Psoas muscle (tissue), 7 donors: ENCODE measurements at regions not wholly inside any gene's neighbourhood (a gene's known extent, or its start where the extent isn't known, plus 50 kb on each side); places are given as distances from the start of the nearest gene placed in this dataset.

ENCODE experiments used
- ATAC-seq, 4 donors: fragments of 200-7000 bp; cut with Tn5 transposase; one replicate each; pipeline ENCODE4 v1.9.1; 2020; ENCODE audit warnings: moderate library complexity in 3 of 4, mild to moderate bottlenecking in 2 of 4
- DNase-seq, 2 donors: peaks; one replicate each; pipeline ENCODE4 v3.0.0-alpha.2; 2020
- H3K27ac ChIP-seq: fragments of 200-600 bp; one replicate; pipeline ENCODE4 v1.8.0; 2022
- H3K27me3 ChIP-seq, 3 donors: fragments of 200-600 bp in 1 of 3; one replicate each; pipeline versions ENCODE4 v1.6.1 to v1.8.0; 2013 to 2022; ENCODE audit warnings: low read length in 2 of 3, mild to moderate bottlenecking in 2 of 3, moderate library complexity in 1 of 3; ENCODE audit not compliant: insufficient read depth in 3 of 3
- H3K36me3 ChIP-seq, 2 donors: fragments of 200-600 bp in 1 of 2; one replicate each; pipeline versions ENCODE4 v1.6.1 to v1.8.0; 2013 to 2022; ENCODE audit warnings: low read depth in 1 of 2, mild to moderate bottlenecking in 1 of 2, moderate library complexity in 1 of 2; ENCODE audit not compliant: insufficient read depth in 1 of 2
- H3K4me1 ChIP-seq: fragments of 200-600 bp; one replicate; pipeline ENCODE4 v1.8.0; 2022
- H3K4me3 ChIP-seq: fragments of 200-600 bp; one replicate; pipeline ENCODE4 v1.8.0; 2022; ENCODE audit warnings: mild to moderate bottlenecking
- H3K9me3 ChIP-seq: fragments of 200-600 bp; one replicate; pipeline ENCODE4 v1.8.0; 2022
- CTCF ChIP-seq: fragments of 200-600 bp; IDR thresholded peaks from one replicate; pipeline ENCODE4 v1.8.0; 2022; ENCODE audit warnings: antibody characterized with exemption
- WGBS, 3 donors: extraction: QIAGEN DNeasy Blood & Tissue Kit; methylation state at CpG; one replicate each; pipeline versions ENCODE4 v1.1.6 to v1.1.7; 2013; 5-methylcytosine and 5-hydroxymethylcytosine counted together
- intact Hi-C, 2 donors: fragments of 100-400 bp; cut with DNase I; formaldehyde crosslinking; loops; one replicate each; pipeline versions ENCODE4 v1.11.0 to v1.14.2; 2022
- donor health status: healthy with polysubstance abuse.
- donor health status: DM: no; HTN: no; CAD: no; lungs with moderate emphysema.
- donor health status: Bipolar disorder and iron deficiency.
- donor health status: healthy.
- donor health status: DM: yes; HTN: yes; CAD: no.
- donor health status: DM: no; HTN: no; CAD: no.
- donor health status: DM: yes; HTN: yes; CAD: no.

GRCh38 chr3:135503065-135503759 is 462.3 kb upstream of the PPP2R3A start:
- intact Hi-C loops, result loop anchor here (5.0 to 10.0 kb wide), 3 partner anchors 88 to 706 kb away; partner anchors contain the start of gene EPHB1 (in 1 of the 2)
- ATAC-seq, result no peak
- TF ChIP-seq CTCF, result no peak
- Histone ChIP-seq H3K27ac (no peak overlapping the region), H3K4me3 (no peak overlapping the region), H3K36me3 (no peaks in the 10 kb centered on the region), H3K27me3 (no peaks in the 10 kb centered on the region), H3K9me3 (no peaks in the 10 kb centered on the region), H3K4me1 (no peaks in the 10 kb centered on the region)
- DNase-seq, result no peak
- 64 to 71% (median 71%) methylated on average over 11 of the region's 11 CpGs for WGBS, 3 donors

GRCh38 chr3:135503760-135504686 is 461.5 kb upstream of the PPP2R3A start:
- 28 to 30% (median 29%) methylated on average over 18 of the region's 18 CpGs for WGBS, 3 donors
- H3K27ac ChIP-seq, result no peak overlapping the region
- ATAC-seq (peak; percentile 73 to 98 (median 86)), DNase-seq (peak; percentile 56 to 88)
- peak; percentile 75 for TF ChIP-seq CTCF
- H3K9me3 ChIP-seq, result peaks cover under 1% of the 10 kb centered on the region
- H3K36me3 ChIP-seq, result no peaks in the 10 kb centered on the region
- H3K27me3 ChIP-seq, result no peaks in the 10 kb centered on the region
- intact Hi-C loops, result loop anchor here (2.0 to 10.0 kb wide), 4 partner anchors 89 to 711 kb away; partner anchors contain the start of gene EPHB1 (in 1 of the 2)
- no peak overlapping the region for H3K4me3 ChIP-seq
- H3K4me1 ChIP-seq, result no peaks in the 10 kb centered on the region

GRCh38 chr3:135513106-135514059 is 452.1 kb upstream of the PPP2R3A start:
- peak in 3 of 4 donors; percentile 46 to 74 (median 73) for ATAC-seq
- Histone ChIP-seq H3K27me3 (no peaks in the 10 kb centered on the region), H3K4me1 (no peaks in the 10 kb centered on the region), H3K4me3 (no peak overlapping the region), H3K27ac (no peak overlapping the region), H3K9me3 (peaks cover 3% of the 10 kb centered on the region), H3K36me3 (no peaks in the 10 kb centered on the region)
- TF ChIP-seq CTCF, result no peak
- WGBS, 3 donors, result 83 to 86% (median 85%) methylated on average over 5 of the region's 5 CpGs
- no peak for DNase-seq
- intact Hi-C loops, result no loop called here

GRCh38 chr3:135514060-135514448 is 451.5 kb upstream of the PPP2R3A start:
- Histone ChIP-seq H3K9me3 (peaks cover 3% of the 10 kb centered on the region), H3K27me3 (no peaks in the 10 kb centered on the region), H3K4me3 (no peak overlapping the region), H3K4me1 (no peaks in the 10 kb centered on the region), H3K36me3 (no peaks in the 10 kb centered on the region), H3K27ac (no peak overlapping the region)
- ATAC-seq (no peak), DNase-seq (no peak)
- intact Hi-C loops, result no loop called here
- 69 to 80% (median 77%) methylated on average over 4 of the region's 4 CpGs for WGBS, 3 donors
- no peak for TF ChIP-seq CTCF
